ENCODE measurements at regions not wholly inside any gene's neighbourhood (a gene's known extent, or its start where the extent isn't known, plus 50 kb on each side); places are given as distances from the start of the nearest gene placed in this dataset.
"Not testable (repeated sequence)": the region's sequence is repeated elsewhere in the genome, so short reads cannot be mapped to it uniquely, and the experiment has no call there.

DNA sequence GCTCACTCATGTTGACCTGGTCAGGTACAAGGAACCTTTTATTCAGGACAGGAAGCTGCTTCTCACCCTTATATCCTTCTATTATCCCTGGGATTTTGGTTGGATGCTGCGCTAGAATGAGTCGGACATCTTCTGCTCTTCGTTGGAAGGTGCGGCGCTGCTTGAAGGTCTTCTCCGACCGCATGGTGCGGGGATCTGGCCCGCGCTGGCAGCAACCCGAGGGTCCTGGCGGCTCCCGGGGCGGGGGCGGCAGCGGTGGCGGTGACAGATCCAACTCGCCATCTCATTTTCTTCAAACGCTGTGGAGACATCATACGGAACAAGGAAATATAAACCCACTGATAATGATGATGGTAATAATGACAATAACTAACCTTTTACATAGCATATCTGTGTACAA lies 126.3 kb downstream of the ATXN7L3B start:
- Histone ChIP-seq H3K27me3 (ENCODE audit: control insufficient read depth, insufficient read depth, low read length) (no peaks in the 10 kb centered on the region), H3K36me3 (ENCODE audit: control insufficient read depth, insufficient read depth, low read length) (no peaks in the 10 kb centered on the region), H3K27ac (ENCODE audit: low read depth, low read length) (no peak overlapping the region), H3K4me3 (ENCODE audit: low read depth, low read length) (no peak overlapping the region), H3K9me3 (ENCODE audit: control insufficient read depth, insufficient read depth, low read length) (no peaks in the 10 kb centered on the region), H3K4me1 (ENCODE audit: control insufficient read depth, insufficient read depth, low read length) (no peaks in the 10 kb centered on the region)
- WGBS (ENCODE audit: insufficient coverage), result 95% methylated on average over 15 of the region's 20 CpGs
- DNase-seq (ENCODE audit: low read depth in 4 of 6, low spot score in 6 of 6), result no peak

DNA sequence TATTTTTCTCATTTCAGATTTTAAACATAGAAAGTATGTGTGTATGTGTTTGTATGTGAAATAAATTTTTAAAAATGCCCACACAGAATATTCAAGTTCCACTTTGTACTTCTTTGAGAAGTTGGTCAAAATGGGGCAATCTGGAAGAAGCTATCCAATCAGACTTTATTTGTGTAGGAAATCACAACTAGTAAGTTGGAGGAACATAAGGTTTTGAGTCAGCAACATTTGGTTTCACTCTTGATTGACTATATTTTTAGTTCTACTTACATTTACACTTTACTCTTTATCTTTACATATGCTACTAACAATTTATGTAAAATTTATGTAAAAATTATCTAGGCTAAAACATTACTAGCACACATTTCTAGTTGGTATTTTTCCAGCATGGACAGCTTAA lies 128.1 kb downstream of the ATXN7L3B start:
- Histone ChIP-seq H3K4me3 (ENCODE audit: low read depth, low read length) (no peak overlapping the region), H3K27me3 (ENCODE audit: control insufficient read depth, insufficient read depth, low read length) (no peaks in the 10 kb centered on the region), H3K27ac (ENCODE audit: low read depth, low read length) (no peak overlapping the region), H3K9me3 (ENCODE audit: control insufficient read depth, insufficient read depth, low read length) (no peaks in the 10 kb centered on the region), H3K36me3 (ENCODE audit: control insufficient read depth, insufficient read depth, low read length) (no peaks in the 10 kb centered on the region), H3K4me1 (ENCODE audit: control insufficient read depth, insufficient read depth, low read length) (no peaks in the 10 kb centered on the region)
- peak in 1 of 6 donors; percentile 25 for DNase-seq (ENCODE audit: low read depth in 4 of 6, low spot score in 6 of 6)

DNA sequence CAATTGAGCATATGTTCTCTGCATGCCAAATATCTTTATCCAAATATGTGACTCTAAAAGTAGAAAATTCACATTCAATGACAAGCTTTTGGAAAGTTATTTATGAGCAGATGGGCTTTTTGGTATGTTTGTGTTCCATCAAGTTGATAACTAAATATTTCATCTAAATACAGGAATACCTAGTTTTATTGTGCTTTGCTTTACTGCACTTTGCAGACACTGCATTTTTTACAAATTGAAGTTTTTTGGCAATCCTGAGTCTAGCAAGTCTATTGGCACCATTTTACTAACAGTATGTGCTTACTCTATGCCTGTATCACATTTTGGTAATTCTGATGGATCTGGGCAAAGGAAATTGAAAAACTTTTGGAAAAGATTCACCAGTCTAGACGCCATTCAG lies 133.8 kb downstream of the ATXN7L3B start:
- Histone ChIP-seq H3K27ac (ENCODE audit: low read depth, low read length) (no peak overlapping the region), H3K36me3 (ENCODE audit: control insufficient read depth, insufficient read depth, low read length) (no peaks in the 10 kb centered on the region)
- peak in 2 of 6 donors; percentile 52 to 90 for DNase-seq (ENCODE audit: low read depth in 4 of 6, low spot score in 6 of 6)

DNA sequence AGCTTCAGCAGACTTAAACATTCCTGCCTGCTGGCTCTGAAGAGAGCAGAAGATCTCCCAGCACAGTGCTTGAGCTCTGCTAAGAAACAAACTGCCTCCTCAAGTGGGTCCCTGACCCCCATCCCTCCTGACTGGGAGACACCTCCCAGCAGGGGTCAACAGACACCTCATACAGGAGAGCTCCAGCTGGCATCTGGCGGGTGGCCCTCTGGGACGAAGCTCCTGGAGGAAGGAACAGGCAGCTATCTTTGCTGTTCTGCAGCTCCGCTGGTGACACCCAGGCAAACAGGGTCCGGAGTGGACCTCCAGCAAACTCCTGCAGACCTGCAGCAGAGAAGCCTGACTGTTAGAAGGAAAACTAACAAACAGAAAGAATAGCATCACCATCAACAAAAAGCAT lies 139.3 kb downstream of the ATXN7L3B start:
- 79% methylated on average over 4 of the region's 4 CpGs for WGBS (ENCODE audit: insufficient coverage)
- H3K4me3 ChIP-seq (ENCODE audit: low read depth, low read length); H3K27ac ChIP-seq (ENCODE audit: low read depth, low read length); H3K36me3 ChIP-seq (ENCODE audit: control insufficient read depth, insufficient read depth, low read length); H3K9me3 ChIP-seq (ENCODE audit: control insufficient read depth, insufficient read depth, low read length); H3K4me1 ChIP-seq (ENCODE audit: control insufficient read depth, insufficient read depth, low read length); DNase-seq (ENCODE audit: low read depth in 4 of 6, low spot score in 6 of 6); H3K27me3 ChIP-seq (ENCODE audit: control insufficient read depth, insufficient read depth, low read length): not testable (repeated sequence)

More for the DNA sequence above, 133.8 kb downstream of the ATXN7L3B start:
- WGBS (ENCODE audit: insufficient coverage), result 100% methylated on average over 1 of the region's 1 CpG
- Histone ChIP-seq H3K9me3 (ENCODE audit: control insufficient read depth, insufficient read depth, low read length) (no peaks in the 10 kb centered on the region), H3K27me3 (ENCODE audit: control insufficient read depth, insufficient read depth, low read length) (no peaks in the 10 kb centered on the region), H3K4me3 (ENCODE audit: low read depth, low read length) (no peak overlapping the region), H3K4me1 (ENCODE audit: control insufficient read depth, insufficient read depth, low read length) (no peaks in the 10 kb centered on the region)

DNA sequence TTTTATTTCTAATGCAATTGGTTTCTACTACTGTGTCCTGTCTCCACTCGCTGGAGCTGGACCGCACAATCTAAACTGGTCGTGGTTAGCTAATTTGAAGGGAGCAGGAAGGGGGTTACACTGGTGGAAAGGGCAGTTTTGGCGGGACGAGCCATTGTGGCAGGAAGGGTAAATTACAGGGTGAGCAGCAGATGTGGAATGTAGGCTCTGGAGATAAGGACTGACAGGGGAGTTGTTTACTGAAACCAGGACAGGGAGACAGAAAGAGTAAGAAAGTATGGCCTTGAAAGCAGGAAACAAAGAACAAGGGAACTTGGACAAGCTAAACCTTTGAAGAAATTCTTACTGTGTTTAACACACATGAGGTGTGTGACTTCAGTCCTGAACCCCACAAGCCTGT lies 147.8 kb downstream of the ATXN7L3B start:
- no peak overlapping the region for H3K27ac ChIP-seq (ENCODE audit: low read depth, low read length)
- no peaks in the 10 kb centered on the region for H3K4me1 ChIP-seq (ENCODE audit: control insufficient read depth, insufficient read depth, low read length)
- H3K36me3 ChIP-seq (ENCODE audit: control insufficient read depth, insufficient read depth, low read length), result no peaks in the 10 kb centered on the region
- WGBS (ENCODE audit: insufficient coverage), result 91% methylated on average over 5 of the region's 5 CpGs
- H3K27me3 ChIP-seq (ENCODE audit: control insufficient read depth, insufficient read depth, low read length), result no peaks in the 10 kb centered on the region
- no peaks in the 10 kb centered on the region for H3K9me3 ChIP-seq (ENCODE audit: control insufficient read depth, insufficient read depth, low read length)
- H3K4me3 ChIP-seq (ENCODE audit: low read depth, low read length), result no peak overlapping the region
- no peak for DNase-seq (ENCODE audit: low read depth in 4 of 6, low spot score in 6 of 6)

DNA sequence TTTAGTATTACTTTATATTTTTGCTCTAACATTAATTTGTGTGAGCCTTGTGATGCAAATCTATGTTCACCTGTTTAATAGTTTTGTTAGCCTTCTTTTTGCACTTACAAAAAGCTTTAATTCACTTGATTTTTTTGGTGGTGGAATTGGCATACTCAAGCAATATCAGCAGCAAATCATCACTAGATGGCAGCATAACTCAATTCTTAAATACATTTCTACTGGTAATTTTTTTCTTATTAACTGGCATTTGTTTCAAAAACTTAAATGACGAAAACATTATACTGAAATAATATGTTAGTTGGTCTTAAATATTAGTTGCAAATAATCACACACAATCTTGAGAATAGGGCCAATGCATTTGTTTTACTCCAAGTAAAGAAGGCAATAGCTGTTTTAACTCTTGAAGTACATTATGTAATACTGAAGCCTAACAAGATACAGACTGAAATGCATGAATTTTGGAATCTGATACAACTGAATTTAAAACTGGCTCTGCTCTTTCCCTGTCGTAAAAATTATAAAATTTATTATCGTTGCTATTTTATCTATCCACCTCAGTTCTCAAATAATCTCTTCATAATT lies 151.5 kb downstream of the ATXN7L3B start:
- H3K4me1 ChIP-seq (ENCODE audit: control insufficient read depth, insufficient read depth, low read length), result no peaks in the 10 kb centered on the region
- no CpG with 5 or more reads among the region's 3 CpGs for WGBS (ENCODE audit: insufficient coverage)
- no peaks in the 10 kb centered on the region for H3K36me3 ChIP-seq (ENCODE audit: control insufficient read depth, insufficient read depth, low read length)
- no peaks in the 10 kb centered on the region for H3K27me3 ChIP-seq (ENCODE audit: control insufficient read depth, insufficient read depth, low read length)
- H3K27ac ChIP-seq (ENCODE audit: low read depth, low read length), result no peak overlapping the region
- DNase-seq (ENCODE audit: low read depth in 4 of 6, low spot score in 6 of 6), result peak; percentile 13 to 91 (median 52)
- H3K4me3 ChIP-seq (ENCODE audit: low read depth, low read length), result no peak overlapping the region
- H3K9me3 ChIP-seq (ENCODE audit: control insufficient read depth, insufficient read depth, low read length), result no peaks in the 10 kb centered on the region

DNA sequence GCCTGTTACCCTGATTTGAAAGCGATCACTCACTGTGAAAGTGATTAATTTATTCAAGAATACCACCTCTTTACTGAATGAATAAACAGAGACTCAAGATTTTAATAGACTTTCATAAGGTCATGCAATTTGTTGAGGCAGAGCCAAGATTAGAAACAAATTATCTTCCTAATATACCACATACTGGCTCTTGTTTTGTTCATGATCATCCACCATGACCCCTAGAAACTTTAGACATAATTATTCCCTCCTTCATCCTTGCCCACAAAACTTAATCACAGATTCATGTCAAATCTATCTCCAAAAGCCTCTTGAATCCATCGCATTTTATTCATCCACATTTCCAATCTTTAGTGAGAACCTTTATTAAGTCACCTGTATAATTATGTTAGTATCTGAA lies 152.3 kb downstream of the ATXN7L3B start:
- Histone ChIP-seq H3K9me3 (ENCODE audit: control insufficient read depth, insufficient read depth, low read length) (no peaks in the 10 kb centered on the region), H3K4me1 (ENCODE audit: control insufficient read depth, insufficient read depth, low read length) (no peaks in the 10 kb centered on the region), H3K27me3 (ENCODE audit: control insufficient read depth, insufficient read depth, low read length) (no peaks in the 10 kb centered on the region), H3K27ac (ENCODE audit: low read depth, low read length) (no peak overlapping the region), H3K4me3 (ENCODE audit: low read depth, low read length) (no peak overlapping the region), H3K36me3 (ENCODE audit: control insufficient read depth, insufficient read depth, low read length) (no peaks in the 10 kb centered on the region)
- no CpG with 5 or more reads among the region's 2 CpGs for WGBS (ENCODE audit: insufficient coverage)
- no peak for DNase-seq (ENCODE audit: low read depth in 4 of 6, low spot score in 6 of 6)

DNA sequence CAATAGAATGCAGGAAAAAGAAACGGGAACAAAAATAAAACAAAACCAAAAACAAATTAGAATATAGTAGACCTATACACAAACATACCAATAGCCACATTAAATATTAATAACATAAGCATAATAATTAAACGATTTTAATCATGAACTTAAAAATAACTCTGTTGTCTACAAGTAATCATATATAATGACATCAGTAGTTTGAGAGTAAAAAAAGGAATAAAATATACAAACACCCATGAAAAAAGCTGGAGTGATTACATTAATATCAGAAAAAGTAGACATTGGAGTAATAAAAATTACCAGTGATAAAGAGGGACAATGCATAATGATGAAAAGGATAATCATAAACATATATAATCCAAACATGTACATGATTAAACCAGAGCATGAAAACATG lies 181.8 kb downstream of the ATXN7L3B start:
- Histone ChIP-seq H3K4me3 (ENCODE audit: low read depth, low read length) (no peak overlapping the region), H3K4me1 (ENCODE audit: control insufficient read depth, insufficient read depth, low read length) (no peaks in the 10 kb centered on the region), H3K27me3 (ENCODE audit: control insufficient read depth, insufficient read depth, low read length) (no peaks in the 10 kb centered on the region), H3K27ac (ENCODE audit: low read depth, low read length) (no peak overlapping the region), H3K36me3 (ENCODE audit: control insufficient read depth, insufficient read depth, low read length) (no peaks in the 10 kb centered on the region), H3K9me3 (ENCODE audit: control insufficient read depth, insufficient read depth, low read length) (no peaks in the 10 kb centered on the region)
- DNase-seq (ENCODE audit: low read depth in 4 of 6, low spot score in 6 of 6), result no peak
- no CpG with 5 or more reads among the region's 2 CpGs for WGBS (ENCODE audit: insufficient coverage)

DNA sequence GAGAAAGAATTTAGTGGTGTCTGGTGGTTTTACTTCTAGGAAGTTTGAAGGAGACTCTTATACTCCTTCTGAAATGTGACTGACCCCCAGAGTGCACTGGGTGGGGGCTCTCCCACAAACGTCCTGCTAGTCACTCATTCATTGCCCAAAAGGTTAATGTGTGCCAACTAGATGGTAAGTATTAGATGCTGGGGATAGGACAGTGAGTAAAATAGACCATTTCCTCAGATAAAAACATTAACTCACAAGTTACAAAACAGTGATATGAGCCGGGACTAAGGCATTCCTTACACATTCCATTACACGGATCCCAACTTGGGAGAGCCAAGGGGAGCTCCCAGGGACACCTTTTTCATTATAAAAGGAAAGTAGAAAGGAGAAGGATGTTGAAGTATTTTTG lies 185.1 kb downstream of the ATXN7L3B start:
- Histone ChIP-seq H3K9me3 (ENCODE audit: control insufficient read depth, insufficient read depth, low read length) (no peaks in the 10 kb centered on the region), H3K27me3 (ENCODE audit: control insufficient read depth, insufficient read depth, low read length) (no peaks in the 10 kb centered on the region), H3K4me3 (ENCODE audit: low read depth, low read length) (no peak overlapping the region), H3K27ac (ENCODE audit: low read depth, low read length) (no peak overlapping the region), H3K36me3 (ENCODE audit: control insufficient read depth, insufficient read depth, low read length) (no peaks in the 10 kb centered on the region), H3K4me1 (ENCODE audit: control insufficient read depth, insufficient read depth, low read length) (no peaks in the 10 kb centered on the region)
- no CpG with 5 or more reads among the region's 3 CpGs for WGBS (ENCODE audit: insufficient coverage)
- DNase-seq (ENCODE audit: low read depth in 4 of 6, low spot score in 6 of 6), result no peak

DNA sequence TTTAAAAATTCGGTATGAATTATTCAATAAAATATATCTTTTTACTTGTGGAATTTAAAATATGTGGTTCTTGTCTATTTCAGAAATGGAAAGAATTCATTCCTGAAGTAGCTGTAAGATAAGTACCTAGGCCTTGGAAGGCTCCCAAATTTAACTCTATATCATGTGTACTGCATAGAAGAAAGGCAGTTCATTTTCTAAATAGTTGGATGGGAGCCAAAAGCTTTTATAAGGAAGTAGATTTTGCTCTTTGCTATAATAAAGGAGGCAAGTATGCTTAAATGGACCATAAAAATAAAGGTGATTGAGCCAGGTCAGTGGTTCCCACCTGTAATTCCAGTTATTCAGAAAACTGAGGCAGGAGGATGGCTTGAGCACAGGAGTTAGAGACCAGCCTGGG lies 187.5 kb downstream of the ATXN7L3B start:
- H3K27me3 ChIP-seq (ENCODE audit: control insufficient read depth, insufficient read depth, low read length), result no peaks in the 10 kb centered on the region
- no peak overlapping the region for H3K27ac ChIP-seq (ENCODE audit: low read depth, low read length)
- WGBS (ENCODE audit: insufficient coverage), result no CpG with 5 or more reads among the region's 1 CpG
- H3K4me1 ChIP-seq (ENCODE audit: control insufficient read depth, insufficient read depth, low read length), result no peaks in the 10 kb centered on the region
- no peaks in the 10 kb centered on the region for H3K36me3 ChIP-seq (ENCODE audit: control insufficient read depth, insufficient read depth, low read length)
- peak in 1 of 6 donors; percentile 43 for DNase-seq (ENCODE audit: low read depth in 4 of 6, low spot score in 6 of 6)
- H3K9me3 ChIP-seq (ENCODE audit: control insufficient read depth, insufficient read depth, low read length), result no peaks in the 10 kb centered on the region
- no peak overlapping the region for H3K4me3 ChIP-seq (ENCODE audit: low read depth, low read length)
